Natural killer cell treated with Interleukin-12 subunit alpha and Interleukin-12 subunit beta and Interleukin-15 and Interleukin-18, amount 100 ng/mL, for 72 hours (primary cell): ENCODE measurements at regions not wholly inside any gene's neighbourhood (a gene's known extent, or its start where the extent isn't known, plus 50 kb on each side); places are given as distances from the start of the nearest gene placed in this dataset.
"Not testable (repeated sequence)": the region's sequence is repeated elsewhere in the genome, so short reads cannot be mapped to it uniquely, and the experiment has no call there.

Experiments
- ATAC-seq, 2 donors: fragments of 150-1000 bp; cut with Tn5 transposase in 1 of 2; sonication (Bioruptor Pico), chemical (Tn5 transposase) in 1 of 2; 2 replicates each; pipeline ENCODE4 v1.10.0; 2021
- DNase-seq: peaks from one replicate; pipeline ENCODE4 v3.0.0; 2022; ENCODE audit warnings: low spot score
- H3K27ac Mint-ChIP-seq, 2 donors: 1 replicate in 1 of 2; 2 replicates in 1 of 2; pipeline ENCODE4 v1.8.0; 2022; ENCODE audit warnings: mixed read lengths in 2 of 2, mild to moderate bottlenecking in 1 of 2, moderate library complexity in 1 of 2
- H3K27me3 Mint-ChIP-seq, 2 donors: 1 replicate in 1 of 2; 2 replicates in 1 of 2; pipeline ENCODE4 v1.8.0; 2022; ENCODE audit warnings: mixed read lengths in 2 of 2
- H3K36me3 Mint-ChIP-seq: one replicate; pipeline ENCODE4 v1.8.0; 2022; ENCODE audit warnings: mixed read lengths
- H3K4me1 Mint-ChIP-seq, 2 donors: 1 replicate in 1 of 2; 2 replicates in 1 of 2; pipeline ENCODE4 v1.8.0; 2022; ENCODE audit warnings: low read depth in 2 of 2, mixed read lengths in 2 of 2, mild to moderate bottlenecking in 1 of 2
- H3K4me3 Mint-ChIP-seq: one replicate; pipeline ENCODE4 v1.8.0; 2022; ENCODE audit warnings: mixed read lengths
- H3K9me3 Mint-ChIP-seq: 2 replicates; pipeline ENCODE4 v1.8.0; 2022; ENCODE audit warnings: mixed read lengths

DNA sequence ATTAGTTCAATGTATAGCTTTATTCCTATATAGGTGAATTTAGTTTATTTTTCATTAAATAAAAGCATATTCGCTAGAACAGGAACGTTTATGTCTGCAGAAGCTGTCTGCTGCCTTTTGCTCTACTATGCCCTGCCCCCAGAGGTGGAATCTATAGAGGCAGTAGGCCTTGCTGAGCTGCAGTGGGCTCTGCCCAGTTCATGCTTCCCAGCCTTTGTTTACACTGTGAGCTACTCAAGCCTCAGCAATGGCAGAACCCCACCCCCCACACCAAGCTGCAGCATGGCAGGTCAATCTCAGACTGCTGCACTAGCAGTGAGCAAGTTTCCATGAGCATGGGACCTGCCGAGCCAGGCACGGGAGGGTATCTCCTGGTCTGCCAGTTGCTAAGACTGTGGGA is 473.3 kb upstream of the CCNG1 start:
- not testable (repeated sequence) for H3K4me1 Mint-ChIP-seq, H3K4me3 Mint-ChIP-seq, H3K36me3 Mint-ChIP-seq, DNase-seq, H3K27ac Mint-ChIP-seq, ATAC-seq, H3K27me3 Mint-ChIP-seq
- peaks cover 14% of the 10 kb centered on the region for H3K9me3 Mint-ChIP-seq

DNA sequence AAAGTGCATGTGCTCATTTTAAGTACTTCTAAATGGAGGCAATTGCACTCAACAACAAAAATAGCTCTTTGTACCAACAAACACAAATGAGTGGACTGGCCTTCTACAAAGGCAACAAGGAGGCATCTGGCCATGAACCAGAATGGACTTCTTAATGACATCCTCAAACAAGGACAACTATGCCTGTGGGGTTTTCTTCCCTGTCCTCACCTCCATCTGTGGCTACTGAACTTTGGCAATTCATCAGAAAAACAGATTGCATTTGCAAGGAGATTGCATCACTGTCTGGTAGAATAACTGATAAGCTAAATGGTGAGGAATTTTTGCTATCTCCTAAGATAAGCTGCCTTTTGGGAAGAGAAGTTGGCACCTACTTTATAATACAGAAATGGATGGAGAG is 447.3 kb upstream of the CCNG1 start:
- no peaks in the 10 kb centered on the region for H3K27me3 Mint-ChIP-seq
- H3K27ac Mint-ChIP-seq = no peak overlapping the region
- ATAC-seq = no peak
- no peaks in the 10 kb centered on the region for H3K4me1 Mint-ChIP-seq
- H3K9me3 Mint-ChIP-seq = peaks cover 19% of the 10 kb centered on the region
- H3K36me3 Mint-ChIP-seq = no peaks in the 10 kb centered on the region
- DNase-seq = no peak
- H3K4me3 Mint-ChIP-seq = no peak overlapping the region

DNA sequence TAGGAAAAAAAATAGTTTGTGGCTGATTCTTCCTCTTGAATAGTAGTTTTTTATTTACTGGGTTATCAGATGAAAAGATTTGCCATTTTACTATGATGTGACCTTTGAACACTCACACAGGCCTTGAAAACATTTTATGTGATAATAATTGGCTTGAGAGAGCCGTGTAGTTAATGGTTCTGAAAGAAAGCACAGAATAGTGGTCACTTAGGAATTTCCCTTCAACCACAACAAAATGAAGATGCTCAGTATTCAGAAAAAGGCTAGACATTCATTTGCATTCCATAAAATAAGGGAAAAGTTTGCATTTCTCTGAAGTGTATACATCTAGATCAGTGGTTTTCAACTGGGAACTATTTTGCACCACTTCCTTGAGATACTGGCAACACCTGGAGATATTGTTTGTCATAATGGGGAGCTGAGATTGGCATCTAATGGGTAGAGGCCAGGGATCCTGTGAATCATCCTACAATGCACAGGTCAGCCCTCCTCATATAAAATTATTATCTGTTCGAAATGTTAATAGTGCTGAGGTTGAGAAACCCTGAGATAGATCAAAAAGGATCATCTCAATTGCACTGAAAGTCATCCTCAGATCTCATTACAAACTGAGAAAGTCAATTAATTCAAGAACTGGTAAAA is 446.4 kb upstream of the CCNG1 start:
- no peak overlapping the region for H3K27ac Mint-ChIP-seq
- H3K36me3 Mint-ChIP-seq = no peaks in the 10 kb centered on the region
- no peaks in the 10 kb centered on the region for H3K27me3 Mint-ChIP-seq
- no peaks in the 10 kb centered on the region for H3K4me1 Mint-ChIP-seq
- ATAC-seq = no peak
- DNase-seq = no peak
- H3K9me3 Mint-ChIP-seq = peaks cover 19% of the 10 kb centered on the region
- H3K4me3 Mint-ChIP-seq = no peak overlapping the region

DNA sequence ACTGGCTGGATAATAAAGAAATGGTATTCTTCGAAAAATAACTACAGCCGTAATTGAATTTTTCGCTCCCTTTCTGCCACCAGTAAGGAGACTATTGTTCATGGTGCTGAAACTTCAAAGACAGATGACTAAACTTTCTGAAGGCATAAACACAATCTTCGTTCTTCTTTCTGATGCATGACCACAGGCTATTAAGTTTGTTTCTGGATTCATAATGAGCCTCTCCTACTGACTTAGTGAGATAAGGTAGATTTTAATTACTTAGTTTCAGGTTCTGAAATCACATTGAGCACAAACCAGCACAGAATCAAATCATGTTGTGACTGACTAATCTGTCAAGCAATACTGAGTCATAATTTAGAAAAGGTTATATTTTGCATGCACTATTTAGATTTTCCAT is 441.8 kb upstream of the CCNG1 start:
- ATAC-seq = no peak
- Mint-ChIP-seq H3K27me3 (no peaks in the 10 kb centered on the region), H3K4me3 (no peak overlapping the region), H3K9me3 (peaks cover 10% of the 10 kb centered on the region), H3K27ac (no peak overlapping the region), H3K36me3 (no peaks in the 10 kb centered on the region), H3K4me1 (no peaks in the 10 kb centered on the region)
- DNase-seq = no peak

DNA sequence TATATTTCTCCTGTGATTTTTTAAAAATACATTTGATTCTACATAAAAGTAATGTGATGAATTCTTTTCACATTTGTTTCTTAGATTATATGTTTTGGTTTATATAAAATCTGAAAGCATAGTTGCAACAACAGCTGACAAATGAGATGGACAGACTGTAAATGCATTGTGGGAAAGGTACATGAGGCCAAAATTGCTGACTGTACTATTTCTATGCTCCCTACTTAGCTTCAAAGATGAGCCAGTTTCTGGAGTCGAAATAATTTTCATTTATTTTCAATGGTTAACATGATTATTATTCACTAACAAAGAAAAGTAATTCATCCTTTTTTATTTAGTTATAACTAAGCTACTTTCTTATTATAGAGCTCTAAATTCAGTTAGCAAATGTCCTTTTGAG is 441.3 kb upstream of the CCNG1 start:
- ATAC-seq = no peak
- DNase-seq = no peak
- Mint-ChIP-seq H3K27ac (no peak overlapping the region), H3K4me1 (no peaks in the 10 kb centered on the region), H3K9me3 (peaks cover 10% of the 10 kb centered on the region), H3K4me3 (no peak overlapping the region), H3K36me3 (no peaks in the 10 kb centered on the region), H3K27me3 (no peaks in the 10 kb centered on the region)

DNA sequence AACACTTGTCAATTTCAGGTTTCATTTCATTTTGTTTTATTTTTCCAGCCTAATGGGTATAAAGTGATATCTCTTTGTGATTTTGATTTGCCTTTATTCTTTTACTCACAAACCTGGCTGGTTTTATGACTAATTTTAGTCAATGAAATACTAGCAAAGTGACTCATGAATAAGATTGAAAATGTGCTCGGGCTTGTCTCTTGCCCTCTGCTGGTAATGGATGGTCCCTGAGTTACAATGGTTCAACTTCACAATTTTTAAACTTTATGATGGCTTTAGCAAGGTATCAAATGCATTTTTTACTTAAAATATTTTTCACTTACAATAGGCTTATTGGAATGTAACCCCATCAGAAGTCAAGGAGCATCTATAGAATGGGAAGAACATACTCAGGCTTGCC is 431.4 kb upstream of the CCNG1 start:
- peaks cover 7% of the 10 kb centered on the region for H3K9me3 Mint-ChIP-seq
- H3K4me3 Mint-ChIP-seq = no peak overlapping the region
- DNase-seq (no peak), ATAC-seq (no peak)
- H3K4me1 Mint-ChIP-seq = no peaks in the 10 kb centered on the region
- no peak overlapping the region for H3K27ac Mint-ChIP-seq
- H3K36me3 Mint-ChIP-seq = no peaks in the 10 kb centered on the region
- H3K27me3 Mint-ChIP-seq = no peaks in the 10 kb centered on the region

DNA sequence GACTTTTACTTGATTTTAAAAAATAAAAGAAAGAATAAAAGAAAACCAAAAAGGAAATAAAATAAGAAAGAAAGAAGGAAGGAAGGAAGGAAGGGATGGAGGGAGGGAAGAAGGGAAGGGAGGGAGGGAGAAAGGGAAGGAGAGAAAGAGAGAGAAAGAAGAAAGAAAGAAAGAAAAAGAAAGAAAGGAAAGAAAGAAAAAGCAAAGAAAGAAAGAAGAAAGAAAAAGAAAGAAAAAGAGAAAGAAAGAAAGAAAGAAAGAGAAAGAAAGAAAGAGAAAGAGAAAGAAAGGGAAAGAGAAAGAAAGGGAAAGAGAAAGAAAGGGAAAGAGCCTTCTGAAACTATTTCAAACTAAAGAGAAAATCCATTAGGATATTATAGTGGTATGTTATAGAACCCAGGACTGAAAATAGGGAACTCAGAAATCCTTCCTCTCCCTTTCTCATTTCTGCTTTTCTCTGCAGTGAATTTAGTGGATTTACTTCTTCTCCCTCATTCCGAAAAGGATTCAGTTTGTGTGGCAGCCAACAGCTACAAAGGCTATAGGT is 414.7 kb upstream of the CCNG1 start:
- Mint-ChIP-seq H3K9me3 (peaks cover 6% of the 10 kb centered on the region), H3K27ac (no peak overlapping the region), H3K27me3 (no peaks in the 10 kb centered on the region), H3K4me1 (no peaks in the 10 kb centered on the region), H3K36me3 (no peaks in the 10 kb centered on the region), H3K4me3 (no peak overlapping the region)
- no peak for DNase-seq
- no peak for ATAC-seq

DNA sequence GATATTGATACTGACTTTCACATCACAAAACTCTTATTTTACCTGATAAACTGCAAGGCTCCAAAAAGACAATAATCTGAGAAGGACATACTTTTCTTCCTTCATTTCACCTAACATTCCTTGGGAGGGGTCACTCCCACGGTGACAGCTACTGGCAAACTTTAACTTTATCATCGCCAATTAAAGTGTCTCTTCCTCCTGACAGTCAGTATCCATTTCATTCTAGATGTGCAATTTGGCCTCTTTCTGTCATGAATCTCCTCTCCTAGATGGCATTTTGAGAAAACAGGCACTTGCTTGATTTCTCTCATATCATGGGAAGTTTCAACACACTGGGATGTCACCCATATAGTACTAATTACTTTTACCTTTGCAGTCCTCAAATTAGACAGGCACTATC is 413.5 kb upstream of the CCNG1 start:
- peaks cover 10% of the 10 kb centered on the region for H3K9me3 Mint-ChIP-seq
- no peak overlapping the region for H3K4me3 Mint-ChIP-seq
- H3K27me3 Mint-ChIP-seq = no peaks in the 10 kb centered on the region
- H3K4me1 Mint-ChIP-seq = no peaks in the 10 kb centered on the region
- no peaks in the 10 kb centered on the region for H3K36me3 Mint-ChIP-seq
- no peak overlapping the region for H3K27ac Mint-ChIP-seq
- DNase-seq (no peak), ATAC-seq (no peak)

DNA sequence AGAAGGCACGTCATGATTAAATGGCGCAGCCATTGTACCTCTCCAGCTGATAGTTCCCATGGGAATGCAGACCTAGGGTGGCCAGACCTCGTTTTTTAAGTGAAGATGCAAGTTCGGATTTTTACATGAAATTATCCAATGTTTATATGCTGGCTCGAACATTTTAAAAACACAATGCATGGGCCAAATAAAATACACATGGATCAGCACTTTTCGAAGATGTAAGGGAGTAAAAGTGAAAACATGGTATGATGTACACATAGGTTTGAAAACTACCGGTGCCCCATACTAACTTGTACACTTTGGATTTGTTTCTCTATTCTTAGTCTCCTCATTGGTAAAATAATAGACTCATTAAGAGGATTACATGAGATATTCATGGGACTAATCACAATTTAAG is 412.5 kb upstream of the CCNG1 start:
- no peaks in the 10 kb centered on the region for H3K27me3 Mint-ChIP-seq
- no peak overlapping the region for H3K27ac Mint-ChIP-seq
- ATAC-seq (no peak), DNase-seq (no peak)
- no peak overlapping the region for H3K4me3 Mint-ChIP-seq
- no peaks in the 10 kb centered on the region for H3K36me3 Mint-ChIP-seq
- no peaks in the 10 kb centered on the region for H3K4me1 Mint-ChIP-seq
- peaks cover 14% of the 10 kb centered on the region for H3K9me3 Mint-ChIP-seq

DNA sequence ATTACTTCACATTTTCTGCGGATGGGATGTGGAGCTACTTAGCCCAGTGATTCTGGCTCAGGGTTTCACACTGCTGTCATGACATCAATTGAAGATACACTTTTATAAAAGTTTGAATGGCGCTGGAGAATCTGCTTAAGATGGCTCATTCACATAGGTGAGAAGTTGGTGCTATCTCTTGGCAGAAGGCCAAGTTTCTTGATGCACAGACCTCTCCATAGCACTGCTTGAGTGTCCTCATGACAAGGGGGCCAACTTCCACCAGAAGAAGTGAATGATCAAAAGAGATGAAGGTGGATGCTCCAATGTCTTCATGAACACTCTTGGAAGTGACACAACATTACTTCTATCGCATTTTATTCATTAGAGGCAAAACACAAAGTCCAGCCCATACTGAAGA is 403.7 kb upstream of the CCNG1 start:
- no peaks in the 10 kb centered on the region for H3K27me3 Mint-ChIP-seq
- H3K9me3 Mint-ChIP-seq = peaks cover 23% of the 10 kb centered on the region
- ATAC-seq (no peak), DNase-seq (no peak)
- no peaks in the 10 kb centered on the region for H3K4me1 Mint-ChIP-seq
- no peaks in the 10 kb centered on the region for H3K36me3 Mint-ChIP-seq
- no peak overlapping the region for H3K4me3 Mint-ChIP-seq
- H3K27ac Mint-ChIP-seq = no peak overlapping the region

DNA sequence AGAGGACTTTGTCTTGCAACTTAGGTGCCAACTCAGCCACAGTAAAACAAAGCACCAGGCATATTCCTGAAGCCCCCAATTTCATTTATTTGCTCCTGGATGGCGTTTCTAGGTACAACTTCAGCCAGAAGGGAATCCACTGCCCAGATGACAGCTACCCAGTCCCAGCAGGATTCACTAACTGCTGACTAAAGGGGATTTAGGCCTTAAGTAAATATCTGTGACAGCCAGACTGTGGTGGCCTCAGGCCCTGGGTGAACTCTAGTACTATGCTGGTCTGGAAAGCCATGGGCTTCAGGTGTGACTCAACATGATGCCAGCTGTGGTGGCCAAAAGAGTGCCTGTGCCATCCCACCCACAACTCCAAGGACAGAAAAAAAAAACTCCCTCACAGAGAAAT is 396.1 kb upstream of the CCNG1 start:
- H3K9me3 Mint-ChIP-seq = peaks cover 20% of the 10 kb centered on the region
- ATAC-seq (no peak), DNase-seq (no peak)
- no peaks in the 10 kb centered on the region for H3K27me3 Mint-ChIP-seq
- no peak overlapping the region for H3K27ac Mint-ChIP-seq
- no peak overlapping the region for H3K4me3 Mint-ChIP-seq
- H3K36me3 Mint-ChIP-seq = no peaks in the 10 kb centered on the region
- H3K4me1 Mint-ChIP-seq = no peaks in the 10 kb centered on the region

DNA sequence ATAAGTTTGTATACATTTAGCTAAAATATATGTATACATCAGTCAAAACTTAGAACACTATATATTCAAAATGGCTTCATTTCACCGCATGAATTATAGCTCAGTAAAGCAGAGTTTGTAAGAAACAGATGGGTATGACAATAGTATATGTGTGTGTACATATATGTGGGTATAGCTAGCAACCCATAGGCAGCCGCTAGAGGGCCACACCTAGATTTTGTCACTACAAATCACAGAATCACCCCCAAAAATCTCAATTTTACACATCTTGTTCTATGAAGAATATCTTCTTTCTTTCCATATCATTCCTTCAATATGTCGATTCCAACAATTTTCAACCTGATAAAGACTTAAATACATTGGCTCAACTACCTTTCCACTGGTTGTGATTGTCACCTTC is 357.8 kb upstream of the CCNG1 start:
- DNase-seq (no peak), ATAC-seq (no peak)
- Mint-ChIP-seq H3K36me3 (no peaks in the 10 kb centered on the region), H3K4me3 (no peak overlapping the region), H3K27ac (no peak overlapping the region), H3K9me3 (peaks cover 46% of the 10 kb centered on the region), H3K27me3 (no peaks in the 10 kb centered on the region), H3K4me1 (no peaks in the 10 kb centered on the region)

DNA sequence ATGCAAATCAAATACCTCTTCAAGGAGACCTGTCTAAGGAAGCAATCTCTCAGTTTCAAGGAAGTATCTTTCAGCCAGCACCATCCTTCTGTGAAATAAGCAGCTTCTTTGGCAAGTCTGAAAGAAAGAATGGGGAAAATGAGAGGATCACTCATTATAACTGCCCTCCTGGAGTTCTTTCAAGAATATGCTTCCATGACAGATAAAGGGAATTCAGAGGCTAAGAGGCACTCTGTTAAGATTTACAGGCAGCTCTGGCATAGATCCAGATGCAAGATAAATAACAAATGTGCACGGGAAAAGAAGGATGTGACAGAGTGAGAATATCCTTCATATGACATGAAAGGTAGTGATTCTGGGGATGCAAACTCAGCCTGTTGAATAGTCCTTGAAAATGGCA is 348.2 kb upstream of the CCNG1 start:
- Mint-ChIP-seq H3K36me3 (no peaks in the 10 kb centered on the region), H3K4me1 (no peaks in the 10 kb centered on the region)
- ATAC-seq = no peak

DNA sequence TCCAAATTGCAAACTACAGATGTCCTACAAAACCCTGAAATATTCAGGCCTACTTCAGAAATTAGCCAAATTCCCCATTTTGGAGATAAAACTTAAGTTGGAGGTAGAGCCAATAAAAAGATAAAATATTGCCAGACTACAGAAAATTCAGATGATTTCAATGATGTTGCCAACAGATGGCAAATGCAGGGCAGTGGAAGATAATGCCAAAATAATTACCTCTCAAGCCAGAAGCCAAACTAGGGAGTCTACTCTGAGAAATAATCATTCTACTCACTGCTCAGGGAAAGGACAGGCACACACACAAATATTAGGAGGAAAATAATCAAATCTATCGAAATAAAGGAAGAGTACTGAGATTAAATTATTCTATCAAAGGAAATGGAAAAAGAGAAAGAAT is 347.5 kb upstream of the CCNG1 start:
- Mint-ChIP-seq H3K27ac (no peak overlapping the region), H3K4me1 (no peaks in the 10 kb centered on the region), H3K27me3 (no peaks in the 10 kb centered on the region), H3K36me3 (no peaks in the 10 kb centered on the region), H3K4me3 (no peak overlapping the region), H3K9me3 (peaks cover 8% of the 10 kb centered on the region)
- ATAC-seq = no peak
- DNase-seq = no peak

More for the DNA sequence above, 348.2 kb upstream of the CCNG1 start:
- peaks cover 8% of the 10 kb centered on the region for H3K9me3 Mint-ChIP-seq
- DNase-seq = no peak
- no peak overlapping the region for H3K27ac Mint-ChIP-seq
- no peak overlapping the region for H3K4me3 Mint-ChIP-seq
- H3K27me3 Mint-ChIP-seq = no peaks in the 10 kb centered on the region

DNA sequence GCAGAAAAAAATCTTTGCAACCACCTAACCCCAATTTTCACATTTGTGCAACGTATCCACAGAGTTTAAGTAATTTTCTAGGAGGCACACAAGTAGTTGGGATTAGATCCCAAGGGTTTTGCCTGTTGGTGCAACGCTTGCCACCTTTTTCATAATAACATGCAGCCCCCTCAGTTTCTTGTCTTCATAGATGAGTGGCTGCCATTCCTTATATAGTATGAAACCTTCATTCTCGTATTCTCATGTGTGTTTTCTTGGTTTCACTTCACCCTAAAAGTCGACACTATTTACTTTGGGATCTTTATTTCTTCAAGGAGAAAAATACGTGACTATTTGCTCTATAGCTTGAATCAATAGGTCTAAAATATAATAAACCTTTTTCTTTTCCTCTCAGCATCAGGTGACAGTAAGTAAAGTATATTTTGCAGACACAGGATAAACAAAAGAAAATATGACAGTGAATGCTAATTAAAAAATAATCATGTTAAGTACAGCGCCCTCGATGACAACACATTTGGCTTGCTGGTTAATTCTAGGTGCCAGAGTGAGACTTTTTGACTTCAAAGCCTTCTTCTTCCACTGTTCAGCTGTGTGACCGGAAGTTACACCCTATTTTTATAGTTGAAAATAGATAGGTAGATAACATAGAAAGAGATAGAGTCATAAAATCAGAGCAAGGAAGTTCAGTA is 342.8 kb upstream of the CCNG1 start:
- H3K27ac Mint-ChIP-seq = no peak overlapping the region
- no peak overlapping the region for H3K4me3 Mint-ChIP-seq
- no peaks in the 10 kb centered on the region for H3K27me3 Mint-ChIP-seq
- no peaks in the 10 kb centered on the region for H3K4me1 Mint-ChIP-seq
- DNase-seq = no peak
- no peak for ATAC-seq
- no peaks in the 10 kb centered on the region for H3K36me3 Mint-ChIP-seq
- peaks cover 8% of the 10 kb centered on the region for H3K9me3 Mint-ChIP-seq
